ENCODE measurements at regions not wholly inside any gene's neighbourhood (a gene's known extent, or its start where the extent isn't known, plus 50 kb on each side); places are given as distances from the start of the nearest gene placed in this dataset.

GRCh38 chr3:153442386-153442785 is 280.4 kb downstream of the RAP2B start:
- Histone ChIP-seq H3K9me3 (ENCODE audit: low read depth) (no peaks in the 10 kb centered on the region), H3K4me1 (ENCODE audit: low read depth) (no peaks in the 10 kb centered on the region), H3K36me3 (no peaks in the 10 kb centered on the region), H3K27me3 (no peaks in the 10 kb centered on the region), H3K4me3 (no peak overlapping the region), H3K27ac (no peak overlapping the region)
- DNase-seq (ENCODE audit: low read depth in 1 of 2, low spot score in 1 of 2), result peak in 1 of 2 donors; percentile 28
- TF ChIP-seq, protein P1, sequence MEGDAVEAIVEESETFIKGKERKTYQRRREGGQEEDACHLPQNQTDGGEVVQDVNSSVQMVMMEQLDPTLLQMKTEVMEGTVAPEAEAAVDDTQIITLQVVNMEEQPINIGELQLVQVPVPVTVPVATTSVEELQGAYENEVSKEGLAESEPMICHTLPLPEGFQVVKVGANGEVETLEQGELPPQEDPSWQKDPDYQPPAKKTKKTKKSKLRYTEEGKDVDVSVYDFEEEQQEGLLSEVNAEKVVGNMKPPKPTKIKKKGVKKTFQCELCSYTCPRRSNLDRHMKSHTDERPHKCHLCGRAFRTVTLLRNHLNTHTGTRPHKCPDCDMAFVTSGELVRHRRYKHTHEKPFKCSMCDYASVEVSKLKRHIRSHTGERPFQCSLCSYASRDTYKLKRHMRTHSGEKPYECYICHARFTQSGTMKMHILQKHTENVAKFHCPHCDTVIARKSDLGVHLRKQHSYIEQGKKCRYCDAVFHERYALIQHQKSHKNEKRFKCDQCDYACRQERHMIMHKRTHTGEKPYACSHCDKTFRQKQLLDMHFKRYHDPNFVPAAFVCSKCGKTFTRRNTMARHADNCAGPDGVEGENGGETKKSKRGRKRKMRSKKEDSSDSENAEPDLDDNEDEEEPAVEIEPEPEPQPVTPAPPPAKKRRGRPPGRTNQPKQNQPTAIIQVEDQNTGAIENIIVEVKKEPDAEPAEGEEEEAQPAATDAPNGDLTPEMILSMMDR (IDR thresholded peaks at IDR 0.05; ENCODE audit: low read depth, low read length), result no peak

DNA sequence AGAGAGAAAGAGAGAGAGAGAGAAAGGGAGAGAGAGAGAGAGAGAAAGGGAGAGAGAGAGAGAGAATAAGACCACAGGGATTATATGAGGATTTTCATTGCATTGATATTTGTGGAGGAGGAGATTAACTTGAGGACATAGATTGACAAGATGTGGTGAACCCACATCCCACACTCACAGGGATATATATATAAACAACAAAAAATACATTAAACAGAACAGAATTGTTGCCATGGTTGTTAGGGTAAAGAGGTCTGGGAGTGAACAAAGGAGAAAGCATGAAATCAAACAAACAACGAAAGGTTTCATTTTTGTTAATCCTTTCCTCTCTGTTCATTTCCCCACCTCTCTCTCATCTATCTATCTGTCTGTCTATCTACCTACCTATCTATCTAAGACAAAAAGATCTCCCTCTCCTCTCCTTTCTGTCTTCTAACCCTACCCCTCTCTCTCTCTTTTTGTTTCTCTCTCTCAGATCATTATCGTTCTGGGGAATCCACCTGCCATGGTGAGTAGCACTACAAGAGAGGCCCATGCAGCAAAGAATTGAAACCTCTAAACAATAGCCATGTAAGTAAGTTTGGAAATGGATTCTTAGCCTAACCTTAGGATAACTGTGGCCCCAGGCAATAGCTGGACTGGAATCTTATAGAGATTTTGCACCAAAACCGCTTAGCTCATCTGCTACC is 280.9 kb downstream of the RAP2B start:
- Histone ChIP-seq H3K4me1 (ENCODE audit: low read depth) (no peaks in the 10 kb centered on the region), H3K27me3 (no peaks in the 10 kb centered on the region), H3K9me3 (ENCODE audit: low read depth) (no peaks in the 10 kb centered on the region), H3K36me3 (no peaks in the 10 kb centered on the region), H3K27ac (no peak overlapping the region), H3K4me3 (no peak overlapping the region)
- TF ChIP-seq, protein P1 (IDR thresholded peaks at IDR 0.05; ENCODE audit: low read depth, low read length), result no peak
- no peak for DNase-seq (ENCODE audit: low read depth in 1 of 2, low spot score in 1 of 2)

GRCh38 chr3:153443961-153444360 is 281.9 kb downstream of the RAP2B start:
- no peaks in the 10 kb centered on the region for H3K4me1 ChIP-seq (ENCODE audit: low read depth)
- DNase-seq (ENCODE audit: low read depth in 1 of 2, low spot score in 1 of 2), result peak; percentile 2 to 32
- no peak overlapping the region for H3K4me3 ChIP-seq
- no peaks in the 10 kb centered on the region for H3K27me3 ChIP-seq
- H3K36me3 ChIP-seq, result no peaks in the 10 kb centered on the region
- no peak overlapping the region for H3K27ac ChIP-seq
- TF ChIP-seq, protein P1 (IDR thresholded peaks at IDR 0.05; ENCODE audit: low read depth, low read length), result peak; percentile 14
- H3K9me3 ChIP-seq (ENCODE audit: low read depth), result no peaks in the 10 kb centered on the region

DNA sequence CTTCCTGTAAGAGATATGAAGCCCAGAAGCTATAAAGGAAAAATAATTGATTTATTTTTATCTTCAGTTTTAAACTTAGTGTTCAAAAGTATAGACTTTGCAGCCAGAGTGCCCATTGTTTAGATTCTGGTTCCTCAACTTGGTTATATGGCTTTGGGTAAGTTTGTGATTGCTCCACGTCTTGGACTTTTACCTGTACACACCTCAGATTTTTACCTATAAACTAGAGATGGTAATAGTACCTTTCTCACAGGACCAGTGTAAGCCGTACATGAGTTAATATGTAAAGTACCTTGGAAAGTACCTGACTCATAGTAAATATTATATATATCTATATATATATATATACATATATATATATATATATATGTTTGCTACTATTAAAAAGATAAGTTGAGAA is 283.8 kb downstream of the RAP2B start:
- no peak for DNase-seq (ENCODE audit: low read depth in 1 of 2, low spot score in 1 of 2)
- H3K36me3 ChIP-seq, result no peaks in the 10 kb centered on the region
- no peak overlapping the region for H3K27ac ChIP-seq
- H3K27me3 ChIP-seq, result no peaks in the 10 kb centered on the region
- H3K4me1 ChIP-seq (ENCODE audit: low read depth), result no peaks in the 10 kb centered on the region
- no peaks in the 10 kb centered on the region for H3K9me3 ChIP-seq (ENCODE audit: low read depth)
- H3K4me3 ChIP-seq, result no peak overlapping the region
- TF ChIP-seq, protein P1 (IDR thresholded peaks at IDR 0.05; ENCODE audit: low read depth, low read length), result no peak

DNA sequence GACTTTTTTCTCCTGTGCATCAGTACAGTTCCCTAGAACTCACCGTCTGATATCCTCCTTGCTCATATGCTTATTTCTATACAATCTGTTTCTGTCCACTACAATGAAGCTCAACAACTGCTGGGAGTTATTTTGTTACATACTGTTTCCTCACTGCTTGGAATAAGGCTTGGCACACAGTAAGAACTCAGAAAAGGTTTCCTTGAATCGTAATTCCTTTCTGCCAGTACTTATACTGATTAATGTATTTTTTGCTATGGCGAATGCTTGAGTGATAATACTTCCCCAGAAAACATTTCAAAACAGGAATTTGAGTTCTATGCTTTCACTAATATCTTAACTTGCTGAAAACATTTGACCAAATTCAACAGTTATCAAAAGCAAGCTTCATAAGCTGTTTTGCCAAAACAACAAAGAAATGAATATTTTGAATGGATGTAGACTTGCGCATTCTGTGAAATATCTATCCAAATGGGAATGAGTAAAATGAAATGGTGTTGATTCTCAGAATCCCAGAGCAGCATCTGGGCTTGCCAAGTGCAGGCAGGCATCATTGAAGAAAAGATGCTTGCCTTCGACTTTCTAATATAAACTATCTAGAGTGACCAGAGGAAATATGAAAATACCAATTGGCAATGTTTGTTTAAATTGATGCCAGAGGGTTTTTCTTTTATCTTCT is 286.3 kb downstream of the RAP2B start:
- no peaks in the 10 kb centered on the region for H3K9me3 ChIP-seq (ENCODE audit: low read depth)
- TF ChIP-seq, protein P1 (IDR thresholded peaks at IDR 0.05; ENCODE audit: low read depth, low read length), result no peak

More for the DNA sequence above, 286.3 kb downstream of the RAP2B start:
- Histone ChIP-seq H3K4me3 (no peak overlapping the region), H3K27ac (no peak overlapping the region), H3K27me3 (no peaks in the 10 kb centered on the region), H3K36me3 (no peaks in the 10 kb centered on the region), H3K4me1 (ENCODE audit: low read depth) (no peaks in the 10 kb centered on the region)
- peak in 1 of 2 donors; percentile 51 for DNase-seq (ENCODE audit: low read depth in 1 of 2, low spot score in 1 of 2)

Data from cardiac muscle cell (in vitro differentiated cells and primary cell).